ENCODE measurements at regions not wholly inside any gene's neighbourhood (a gene's known extent, or its start where the extent isn't known, plus 50 kb on each side); places are given as distances from the start of the nearest gene placed in this dataset.

DNA sequence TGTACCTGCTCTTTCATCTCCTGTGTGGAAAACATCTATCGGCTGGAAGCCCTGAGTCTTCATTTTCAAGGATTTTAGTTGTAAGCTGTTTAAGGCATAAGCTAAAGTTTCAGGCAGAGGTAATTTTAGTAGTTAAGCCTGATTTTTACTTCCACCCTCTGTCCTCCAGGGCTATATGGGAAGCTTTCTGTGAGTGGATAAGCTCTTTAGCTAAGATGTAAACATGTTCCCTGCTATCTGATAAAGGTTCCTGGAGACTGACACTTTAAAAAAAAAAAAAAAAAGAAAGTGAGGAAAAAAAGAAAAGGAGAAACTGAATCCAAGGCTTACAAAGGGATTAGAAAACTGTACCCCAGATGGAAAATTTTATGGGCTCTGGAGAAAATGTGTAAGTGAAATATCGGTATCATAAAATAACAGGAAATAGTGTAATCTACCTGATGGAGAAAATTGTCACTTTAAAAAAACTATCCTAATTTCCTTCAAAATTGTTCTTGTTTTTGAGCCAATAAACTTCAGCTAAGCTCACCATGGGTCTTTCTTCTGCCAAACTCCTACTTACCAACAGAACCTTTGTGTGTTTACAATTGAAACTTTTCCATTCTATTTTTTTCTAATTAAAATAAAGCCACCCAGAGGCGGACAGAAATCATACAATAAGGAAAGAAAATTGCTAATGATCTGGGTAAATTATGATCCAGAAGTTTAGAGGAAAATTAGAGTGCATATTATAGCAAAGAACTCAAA, 180.5 kb downstream of the TGFB2 start:
- Histone ChIP-seq H4K20me1 (ENCODE audit: control insufficient read depth, insufficient read depth) (no peaks in the 10 kb centered on the region), H3K79me2 (ENCODE audit: control insufficient read depth, insufficient read depth, low read length) (no peaks in the 10 kb centered on the region), H3K27me3 (replicated peaks in 1 of 2; ENCODE audit: control insufficient read depth in 2 of 2, insufficient read depth in 2 of 2, low read length in 1 of 2) (no peaks in the 10 kb centered on the region), H3K36me3 (ENCODE audit: control insufficient read depth in 2 of 2, insufficient read depth in 2 of 2, low read length in 1 of 2) (no peaks in the 10 kb centered on the region), H3K9ac (ENCODE audit: control insufficient read depth, insufficient read depth, low read length) (no peak overlapping the region), H3K4me3 (no peak overlapping the region), H2AFZ (ENCODE audit: control insufficient read depth, low read depth, low read length) (no peak overlapping the region), H3K4me1 (ENCODE audit: control insufficient read depth, insufficient read depth, low read length) (no peaks in the 10 kb centered on the region), H3K4me2 (ENCODE audit: control insufficient read depth, insufficient read depth) (no peak overlapping the region), H3K9me3 (replicated peaks; ENCODE audit: control insufficient read depth, insufficient read depth, low read length) (no peaks in the 10 kb centered on the region), H3K27ac (ENCODE audit: control insufficient read depth, insufficient read depth) (no peak overlapping the region)
- FAIRE-seq (no peak), DNase-seq (ENCODE audit: low read depth, low spot score) (no peak), ATAC-seq (no peak)
- ChIA-PET SMC1A (ENCODE audit: uncharacterized antibody, unreplicated experiment) (interaction anchor here (1.1 kb wide), 1 partner anchor 9 kb away, joined by 5 read pairs; no protein-coding TSS in a partner anchor), CTCF (interaction anchor here (0.6 to 1.1 kb wide), 3 partner anchors 10 to 1098 kb away, joined by 3 read pairs; no protein-coding TSS in a partner anchor), RAD21 (ENCODE audit: unreplicated experiment) (no interaction called here), POLR2A (no interaction called here)
- in situ Hi-C loops (cut with MboI) (no loop called here), intact Hi-C loops (cut with micrococcal nuclease; ENCODE audit: unreplicated experiment) (no loop called here)
- 46% methylated on average over 3 of the region's 3 CpGs for WGBS (ENCODE audit: insufficient coverage, insufficient replicate concordance, low lambda C conversion rate, missing lambda C conversion rate)
- no peak for TF ChIP-seq EED (IDR thresholded peaks at IDR 0.05; ENCODE audit: low read depth)
- TF ChIP-seq FOXK2 (IDR thresholded peaks at IDR 0.05) = no peak
- TF ChIP-seq HDGF (IDR thresholded peaks at IDR 0.05) = no peak
- no peak for TF ChIP-seq EGR1 (IDR thresholded peaks at IDR 0.05; ENCODE audit: borderline replicate concordance in 1 of 2, low read depth in 2 of 2, low read length in 2 of 2)
- TF ChIP-seq YBX1 (IDR thresholded peaks at IDR 0.05) = no peak
- TF ChIP-seq SIN3A (IDR thresholded peaks at IDR 0.05; ENCODE audit: low read depth, low read length) = no peak
- TF ChIP-seq, protein P1, sequence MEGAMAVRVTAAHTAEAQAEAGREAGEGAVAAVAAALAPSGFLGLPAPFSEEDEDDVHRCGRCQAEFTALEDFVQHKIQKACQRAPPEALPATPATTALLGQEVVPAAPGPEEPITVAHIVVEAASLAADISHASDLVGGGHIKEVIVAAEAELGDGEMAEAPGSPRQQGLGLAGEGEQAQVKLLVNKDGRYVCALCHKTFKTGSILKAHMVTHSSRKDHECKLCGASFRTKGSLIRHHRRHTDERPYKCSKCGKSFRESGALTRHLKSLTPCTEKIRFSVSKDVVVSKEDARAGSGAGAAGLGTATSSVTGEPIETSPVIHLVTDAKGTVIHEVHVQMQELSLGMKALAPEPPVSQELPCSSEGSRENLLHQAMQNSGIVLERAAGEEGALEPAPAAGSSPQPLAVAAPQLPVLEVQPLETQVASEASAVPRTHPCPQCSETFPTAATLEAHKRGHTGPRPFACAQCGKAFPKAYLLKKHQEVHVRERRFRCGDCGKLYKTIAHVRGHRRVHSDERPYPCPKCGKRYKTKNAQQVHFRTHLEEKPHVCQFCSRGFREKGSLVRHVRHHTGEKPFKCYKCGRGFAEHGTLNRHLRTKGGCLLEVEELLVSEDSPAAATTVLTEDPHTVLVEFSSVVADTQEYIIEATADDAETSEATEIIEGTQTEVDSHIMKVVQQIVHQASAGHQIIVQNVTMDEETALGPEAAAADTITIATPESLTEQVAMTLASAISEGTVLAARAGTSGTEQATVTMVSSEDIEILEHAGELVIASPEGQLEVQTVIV (IDR thresholded peaks at IDR 0.05; ENCODE audit: borderline replicate concordance, partially characterized antibody) = no peak
- no peak for TF ChIP-seq TCF12 (IDR thresholded peaks at IDR 0.05; ENCODE audit: low read depth, low read length)
- TF ChIP-seq PAX8 (IDR thresholded peaks at IDR 0.05) = no peak
- TF ChIP-seq CBFB (IDR thresholded peaks at IDR 0.05; ENCODE audit: low read depth) = no peak
- no peak for TF ChIP-seq IRF4 (IDR thresholded peaks at IDR 0.05; ENCODE audit: low read depth, low read length)
- BruUV-seq (replicated peaks) = no TSS peak

Measured in GM12878 (cell line).